Colonic mucosa (tissue), 4 donors: ENCODE measurements at regions not wholly inside any gene's neighbourhood (a gene's known extent, or its start where the extent isn't known, plus 50 kb on each side); places are given as distances from the start of the nearest gene placed in this dataset.

Experiments
- DNase-seq: peaks from one replicate; pipeline ENCODE4 v3.0.0-alpha.2; 2020
- H3K27ac ChIP-seq: fragments of 200-600 bp; one replicate; pipeline ENCODE4 v1.8.0; 2021
- H3K27me3 ChIP-seq: fragments of 200-600 bp; one replicate; pipeline ENCODE4 v1.8.0; 2021
- H3K36me3 ChIP-seq: fragments of 200-600 bp; one replicate; pipeline ENCODE4 v1.8.0; 2021
- H3K4me1 ChIP-seq: fragments of 200-600 bp; one replicate; pipeline ENCODE4 v1.8.0; 2021; ENCODE audit warnings: mild to moderate bottlenecking
- H3K4me3 ChIP-seq: fragments of 200-600 bp; one replicate; pipeline ENCODE4 v1.8.0; 2021
- H3K9ac ChIP-seq, 2 donors: one replicate each; pipeline ENCODE4 v1.7.0; 2013; ENCODE audit warnings: control low read depth in 2 of 2, low read depth in 2 of 2, low read length in 2 of 2
- H3K9me3 ChIP-seq: fragments of 200-600 bp; one replicate; pipeline ENCODE4 v1.8.0; 2021
- intact Hi-C: fragments of 100-400 bp; cut with DNase I; formaldehyde crosslinking; loops from one replicate; pipeline ENCODE4 v1.14.1; 2022
- TF ChIP-seq, protein P1 (sequence below): fragments of 200-600 bp; IDR thresholded peaks from one replicate; pipeline ENCODE4 v1.8.0; 2022; ENCODE audit warnings: antibody characterized with exemption, mild to moderate bottlenecking
- donor health status: healthy.
- donor health status: DM: no; HTN: no; CAD: no.
- donor health status: DM: no; HTN: no; CAD: no.

DNA sequence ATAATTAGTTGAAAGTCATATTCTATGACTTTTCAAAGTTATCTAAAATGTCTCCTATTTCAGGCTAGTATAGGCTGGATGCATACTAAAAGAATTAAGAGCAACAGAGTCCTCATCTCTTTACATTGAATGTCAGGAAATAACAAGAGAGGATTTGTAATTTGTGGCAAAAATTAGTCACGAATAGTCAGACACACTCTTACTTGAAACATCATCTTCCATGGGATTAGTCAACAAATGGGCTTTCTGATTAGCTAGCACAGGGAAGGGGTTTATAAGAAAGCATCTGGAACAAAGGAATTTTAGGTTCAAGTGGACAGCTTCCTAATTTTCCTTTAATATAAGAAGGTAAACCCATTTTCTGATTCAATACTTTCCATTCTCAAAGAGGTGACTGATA lies 330.3 kb upstream of the MEX3C start:
- Histone ChIP-seq H3K4me3 (no peak overlapping the region), H3K4me1 (no peaks in the 10 kb centered on the region), H3K36me3 (no peaks in the 10 kb centered on the region), H3K27me3 (no peaks in the 10 kb centered on the region), H3K9ac (no peak overlapping the region), H3K9me3 (no peaks in the 10 kb centered on the region), H3K27ac (no peak overlapping the region)
- TF ChIP-seq, protein P1, sequence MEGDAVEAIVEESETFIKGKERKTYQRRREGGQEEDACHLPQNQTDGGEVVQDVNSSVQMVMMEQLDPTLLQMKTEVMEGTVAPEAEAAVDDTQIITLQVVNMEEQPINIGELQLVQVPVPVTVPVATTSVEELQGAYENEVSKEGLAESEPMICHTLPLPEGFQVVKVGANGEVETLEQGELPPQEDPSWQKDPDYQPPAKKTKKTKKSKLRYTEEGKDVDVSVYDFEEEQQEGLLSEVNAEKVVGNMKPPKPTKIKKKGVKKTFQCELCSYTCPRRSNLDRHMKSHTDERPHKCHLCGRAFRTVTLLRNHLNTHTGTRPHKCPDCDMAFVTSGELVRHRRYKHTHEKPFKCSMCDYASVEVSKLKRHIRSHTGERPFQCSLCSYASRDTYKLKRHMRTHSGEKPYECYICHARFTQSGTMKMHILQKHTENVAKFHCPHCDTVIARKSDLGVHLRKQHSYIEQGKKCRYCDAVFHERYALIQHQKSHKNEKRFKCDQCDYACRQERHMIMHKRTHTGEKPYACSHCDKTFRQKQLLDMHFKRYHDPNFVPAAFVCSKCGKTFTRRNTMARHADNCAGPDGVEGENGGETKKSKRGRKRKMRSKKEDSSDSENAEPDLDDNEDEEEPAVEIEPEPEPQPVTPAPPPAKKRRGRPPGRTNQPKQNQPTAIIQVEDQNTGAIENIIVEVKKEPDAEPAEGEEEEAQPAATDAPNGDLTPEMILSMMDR = no peak
- intact Hi-C loops = no loop called here
- DNase-seq = no peak

DNA sequence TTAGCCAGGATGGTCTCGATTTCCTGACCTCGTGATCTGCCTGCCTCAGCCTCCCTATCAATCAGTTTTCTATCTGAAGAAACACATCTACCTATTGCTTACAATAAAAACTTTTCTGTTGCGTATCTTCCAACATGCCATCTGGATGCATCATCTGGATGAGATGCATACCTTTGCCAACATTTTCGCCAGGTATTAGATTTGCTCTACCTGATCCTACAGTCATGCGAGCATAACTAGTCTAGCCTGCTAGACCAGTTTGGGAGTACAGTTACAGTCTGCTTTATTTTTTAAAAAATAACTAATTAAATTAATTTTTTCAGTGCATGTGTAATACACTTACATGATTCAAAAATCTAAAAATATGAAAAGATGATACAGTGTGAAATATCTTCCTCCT lies 334.0 kb upstream of the MEX3C start:
- H3K4me3 ChIP-seq = no peak overlapping the region
- TF ChIP-seq, protein P1 = no peak
- H3K27me3 ChIP-seq = no peaks in the 10 kb centered on the region
- no peaks in the 10 kb centered on the region for H3K36me3 ChIP-seq
- H3K4me1 ChIP-seq = no peaks in the 10 kb centered on the region
- no peak overlapping the region for H3K9ac ChIP-seq
- H3K9me3 ChIP-seq = no peaks in the 10 kb centered on the region
- H3K27ac ChIP-seq = no peak overlapping the region
- intact Hi-C loops = no loop called here
- no peak for DNase-seq

DNA sequence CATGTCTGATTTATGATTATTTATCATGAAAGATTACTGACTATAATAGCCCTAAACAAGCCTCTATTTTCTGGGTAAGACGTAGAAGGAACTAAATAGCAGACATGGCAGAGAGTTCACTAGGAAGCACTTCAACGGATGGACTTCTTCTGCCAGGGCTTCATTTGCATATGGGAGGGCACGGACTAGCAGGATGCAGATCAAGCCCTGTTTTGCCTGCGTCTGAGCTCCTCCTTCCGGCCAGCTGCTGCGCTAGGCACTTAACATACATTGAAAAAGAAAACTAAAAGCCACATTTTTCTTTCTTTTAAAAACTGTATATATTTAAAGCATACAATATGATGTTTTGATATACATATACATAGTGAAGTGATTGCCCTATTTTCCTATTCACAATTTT lies 340.0 kb upstream of the MEX3C start:
- intact Hi-C loops = no loop called here

DNA sequence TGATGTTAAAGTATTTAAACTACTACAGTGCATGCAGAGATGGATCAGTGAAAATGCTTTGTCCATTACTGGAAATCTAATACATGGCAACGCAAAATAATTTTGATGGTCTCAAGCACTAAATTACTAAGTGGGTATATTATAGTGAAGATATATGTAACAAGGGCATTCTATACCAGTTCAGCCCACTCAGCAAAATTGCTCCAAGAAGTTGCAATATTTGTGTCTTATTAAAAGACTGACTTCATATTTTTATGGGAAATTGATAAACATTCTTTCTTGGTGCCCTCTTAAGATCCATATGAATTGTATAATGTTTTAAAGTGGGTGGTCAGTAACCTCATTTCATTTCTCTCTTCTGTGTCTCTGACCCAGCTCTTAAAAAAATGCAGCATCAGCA lies 343.1 kb upstream of the MEX3C start:
- Histone ChIP-seq H3K9me3 (no peaks in the 10 kb centered on the region), H3K9ac (no peak overlapping the region), H3K4me3 (no peak overlapping the region), H3K27me3 (no peaks in the 10 kb centered on the region), H3K27ac (no peak overlapping the region), H3K4me1 (no peaks in the 10 kb centered on the region), H3K36me3 (no peaks in the 10 kb centered on the region)
- no peak for DNase-seq
- intact Hi-C loops = no loop called here
- TF ChIP-seq, protein P1 = no peak

More for the DNA sequence above, 340.0 kb upstream of the MEX3C start:
- Histone ChIP-seq H3K36me3 (no peaks in the 10 kb centered on the region), H3K4me3 (no peak overlapping the region), H3K27ac (no peak overlapping the region), H3K9me3 (no peaks in the 10 kb centered on the region), H3K27me3 (no peaks in the 10 kb centered on the region), H3K4me1 (no peaks in the 10 kb centered on the region), H3K9ac (no peak overlapping the region)
- no peak for DNase-seq
- TF ChIP-seq, protein P1 = no peak

DNA sequence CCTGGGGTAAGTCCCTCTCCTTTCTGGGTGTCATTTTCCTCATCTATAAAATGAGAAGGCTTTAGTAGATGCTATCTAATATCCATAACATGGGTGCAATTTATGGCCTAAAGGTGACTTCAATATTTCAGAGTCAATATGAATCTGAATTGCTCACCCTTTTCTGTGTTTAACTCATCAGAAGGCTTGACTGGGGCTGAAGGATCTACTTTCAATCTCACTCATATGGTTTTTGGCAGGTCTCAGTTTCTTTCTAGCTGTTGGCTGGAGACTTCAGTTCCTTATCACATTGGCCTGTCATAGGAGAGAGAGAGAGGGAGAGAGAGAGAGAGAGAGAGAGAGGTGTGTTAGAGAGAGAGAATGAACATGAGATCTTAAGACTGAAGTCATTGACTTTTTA lies 343.7 kb upstream of the MEX3C start:
- H3K4me1 ChIP-seq = no peaks in the 10 kb centered on the region
- no peak overlapping the region for H3K9ac ChIP-seq
- no peaks in the 10 kb centered on the region for H3K9me3 ChIP-seq
- intact Hi-C loops = no loop called here
- H3K36me3 ChIP-seq = no peaks in the 10 kb centered on the region
- H3K27me3 ChIP-seq = no peaks in the 10 kb centered on the region
- TF ChIP-seq, protein P1 = no peak
- H3K27ac ChIP-seq = no peak overlapping the region
- no peak for DNase-seq
- no peak overlapping the region for H3K4me3 ChIP-seq

DNA sequence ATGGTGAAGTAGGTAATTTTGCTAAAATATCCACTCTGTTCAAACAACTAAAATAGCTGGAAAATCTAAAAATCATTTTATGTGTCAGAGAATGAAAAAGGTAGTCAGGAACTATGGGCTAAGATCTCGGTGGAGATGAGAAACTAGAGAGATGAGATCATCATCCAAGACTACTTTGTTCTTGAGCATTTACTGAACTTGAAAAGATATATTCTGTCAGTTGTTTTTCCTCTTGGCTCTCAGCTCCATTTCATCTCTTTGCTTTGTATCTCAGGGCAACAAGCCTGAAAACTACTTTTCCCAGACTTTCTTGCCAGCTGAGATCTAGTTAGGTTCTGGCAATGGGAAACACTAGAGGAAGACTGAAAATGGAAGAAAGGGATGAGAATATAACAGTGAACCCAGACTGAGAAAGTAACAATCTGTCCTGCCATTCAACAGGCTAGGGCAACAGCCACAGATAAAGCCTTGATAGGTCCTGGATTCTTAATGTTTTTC lies 346.2 kb upstream of the MEX3C start:
- no peaks in the 10 kb centered on the region for H3K36me3 ChIP-seq
- H3K9me3 ChIP-seq = no peaks in the 10 kb centered on the region
- intact Hi-C loops = no loop called here
- no peak overlapping the region for H3K27ac ChIP-seq
- H3K4me1 ChIP-seq = no peaks in the 10 kb centered on the region
- H3K27me3 ChIP-seq = no peaks in the 10 kb centered on the region
- no peak for DNase-seq
- TF ChIP-seq, protein P1 = no peak
- no peak overlapping the region for H3K9ac ChIP-seq
- H3K4me3 ChIP-seq = no peak overlapping the region
